Tibial nerve (tissue), 3 donors: ENCODE measurements at regions not wholly inside any gene's neighbourhood (a gene's known extent, or its start where the extent isn't known, plus 50 kb on each side); places are given as distances from the start of the nearest gene placed in this dataset.

Experiments
- POLR2A ChIP-seq, 2 donors: fragments of 450-650 bp; IDR thresholded peaks; one replicate each; pipeline ENCODE4 v1.6.1; 2017; ENCODE audit warnings: antibody characterized with exemption in 2 of 2, mild to moderate bottlenecking in 2 of 2, moderate library complexity in 2 of 2
- TF ChIP-seq, protein P1 (sequence below), 5 experiments: fragments of 200-600 bp in 3 of 5; fragments of 450-650 bp in 2 of 5; sonication (generic) in 3 of 5; IDR thresholded peaks; one replicate each; pipeline ENCODE4 v1.5.1; 2016 to 2019; ENCODE audit warnings: antibody characterized with exemption in 5 of 5, mild to moderate bottlenecking in 3 of 5, moderate library complexity in 2 of 5

DNA sequence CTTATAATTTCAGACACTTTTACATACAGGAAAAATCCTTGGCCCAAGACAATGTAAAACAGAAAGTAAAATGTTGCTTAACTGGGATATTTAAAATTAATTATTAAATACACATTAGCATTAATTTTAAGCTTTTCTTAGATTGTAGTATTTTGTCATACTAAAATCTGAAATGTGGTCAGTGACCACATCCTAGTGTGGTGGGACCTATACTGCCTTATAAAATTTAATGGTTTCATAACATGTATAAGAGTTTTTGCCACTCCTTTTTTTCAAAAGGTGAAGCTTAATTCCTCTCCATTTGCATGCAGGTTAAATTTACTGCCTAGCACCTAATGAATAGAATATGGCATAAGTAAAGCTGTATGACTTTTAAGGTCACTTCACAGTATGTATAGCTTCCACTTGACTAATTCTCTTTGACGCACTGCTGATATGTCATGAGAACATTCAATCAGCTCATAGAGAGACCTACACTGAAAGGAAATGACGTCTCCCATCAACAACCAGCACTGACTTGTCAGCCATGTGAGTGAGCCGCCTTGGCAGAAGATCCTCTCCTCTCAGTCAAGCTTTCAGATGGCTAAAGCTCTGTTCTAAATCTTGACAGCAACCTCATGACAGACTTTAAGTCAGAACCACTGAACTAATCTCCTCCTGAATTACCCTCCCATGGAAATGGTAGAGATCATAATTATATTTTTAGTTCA is 847.8 kb downstream of the SI start:
- TF ChIP-seq, protein P1, sequence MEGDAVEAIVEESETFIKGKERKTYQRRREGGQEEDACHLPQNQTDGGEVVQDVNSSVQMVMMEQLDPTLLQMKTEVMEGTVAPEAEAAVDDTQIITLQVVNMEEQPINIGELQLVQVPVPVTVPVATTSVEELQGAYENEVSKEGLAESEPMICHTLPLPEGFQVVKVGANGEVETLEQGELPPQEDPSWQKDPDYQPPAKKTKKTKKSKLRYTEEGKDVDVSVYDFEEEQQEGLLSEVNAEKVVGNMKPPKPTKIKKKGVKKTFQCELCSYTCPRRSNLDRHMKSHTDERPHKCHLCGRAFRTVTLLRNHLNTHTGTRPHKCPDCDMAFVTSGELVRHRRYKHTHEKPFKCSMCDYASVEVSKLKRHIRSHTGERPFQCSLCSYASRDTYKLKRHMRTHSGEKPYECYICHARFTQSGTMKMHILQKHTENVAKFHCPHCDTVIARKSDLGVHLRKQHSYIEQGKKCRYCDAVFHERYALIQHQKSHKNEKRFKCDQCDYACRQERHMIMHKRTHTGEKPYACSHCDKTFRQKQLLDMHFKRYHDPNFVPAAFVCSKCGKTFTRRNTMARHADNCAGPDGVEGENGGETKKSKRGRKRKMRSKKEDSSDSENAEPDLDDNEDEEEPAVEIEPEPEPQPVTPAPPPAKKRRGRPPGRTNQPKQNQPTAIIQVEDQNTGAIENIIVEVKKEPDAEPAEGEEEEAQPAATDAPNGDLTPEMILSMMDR (IDR thresholded peaks at IDR 0.05), result no peak
- no peak for TF ChIP-seq POLR2A (IDR thresholded peaks at IDR 0.05)
